HG03066 (cell line): ENCODE measurements at regions not wholly inside any gene's neighbourhood (a gene's known extent, or its start where the extent isn't known, plus 50 kb on each side); places are given as distances from the start of the nearest gene placed in this dataset.

Experiments
- ATAC-seq: cut with Tn5 transposase; IDR thresholded peaks from one replicate; pipeline ENCODE4 v1.9.1; 2021; ENCODE audit warnings: low read depth; ENCODE audit not compliant: unreplicated experiment

DNA sequence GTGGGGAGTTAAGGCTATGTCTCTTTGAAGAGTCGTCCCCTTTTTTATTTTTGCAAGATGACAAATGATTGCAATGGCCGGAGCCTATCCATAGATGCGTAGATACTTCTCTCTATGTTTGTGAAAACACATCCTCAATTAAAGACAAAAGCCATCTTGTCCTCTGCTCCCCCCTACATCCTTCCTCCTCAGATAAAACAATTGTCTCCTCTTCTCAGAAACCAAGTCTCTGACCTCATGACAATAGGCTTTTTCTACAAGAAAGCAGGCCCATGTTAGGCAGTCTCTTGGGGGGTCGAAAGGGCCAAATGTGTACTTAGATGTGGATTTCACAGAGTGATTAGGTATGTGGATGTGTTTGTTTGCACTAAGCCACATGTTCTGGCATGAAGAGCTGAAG, 51.1 kb upstream of the SSTR4 start:
- no peak for ATAC-seq

DNA sequence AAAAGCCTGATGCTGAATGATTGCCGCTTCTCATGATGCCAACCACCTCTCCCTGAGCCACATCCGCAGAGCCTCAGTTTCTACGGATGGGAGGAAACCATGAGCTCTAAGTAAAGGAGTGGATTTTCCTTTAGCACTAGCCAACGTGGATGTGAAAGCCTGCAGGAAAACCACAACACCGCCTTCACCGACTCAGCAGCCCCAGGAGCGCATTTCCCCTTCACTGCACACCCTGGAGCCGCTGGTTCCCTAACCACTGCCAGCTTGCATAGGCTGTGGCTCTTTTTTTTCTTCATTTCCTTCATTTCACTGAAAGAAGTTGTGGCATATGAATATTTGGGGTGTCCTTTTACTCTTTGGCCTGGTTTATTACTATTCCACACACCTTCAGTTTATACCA, 50.5 kb upstream of the SSTR4 start:
- ATAC-seq = no peak

DNA sequence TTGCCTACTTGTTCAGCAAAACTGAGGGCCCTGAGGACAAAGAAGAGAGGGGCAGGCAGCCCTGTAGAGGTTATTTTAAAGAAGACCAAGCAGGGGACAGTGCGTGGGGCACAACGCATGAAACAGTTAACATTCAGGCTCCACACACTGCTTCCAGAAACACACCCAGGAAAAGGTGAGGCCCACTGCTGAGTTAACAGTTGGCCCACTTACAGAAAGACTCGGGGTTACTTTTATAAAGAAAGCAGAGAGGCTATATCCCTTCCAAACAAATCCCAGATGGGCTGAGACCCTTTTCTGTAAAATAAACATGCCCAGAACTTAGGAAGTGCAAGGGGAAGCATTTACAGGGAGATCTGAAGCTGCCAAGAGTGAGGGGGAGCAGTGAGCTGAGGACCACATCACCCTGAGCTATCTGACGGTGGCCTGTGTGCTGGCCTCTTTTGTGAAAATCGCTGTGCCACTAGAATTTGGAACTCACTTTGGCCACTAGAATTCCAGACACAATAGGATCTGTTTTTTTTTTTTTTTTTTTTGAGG, 49.8 kb upstream of the SSTR4 start:
- no peak for ATAC-seq
